SK-N-SH treated with all-trans-retinoic acid at 6 μM for 48 hours (cell line): ENCODE measurements at regions not wholly inside any gene's neighbourhood (a gene's known extent, or its start where the extent isn't known, plus 50 kb on each side); places are given as distances from the start of the nearest gene placed in this dataset.

ENCODE experiments used
- ATAC-seq: fragments of 200-7000 bp; cut with Tn5 transposase; 3 replicates; pipeline ENCODE4 v1.9.1; 2020; ENCODE audit warnings: mild to moderate bottlenecking, moderate library complexity
- ARNTL ChIP-seq: fragments of 450-650 bp; formaldehyde crosslinking; IDR thresholded peaks from 2 replicates; pipeline ENCODE4 v1.5.0; 2020; ENCODE audit warnings: low read depth, mild to moderate bottlenecking, moderate library complexity, borderline replicate concordance
- BACH2 ChIP-seq: fragments of 250-450 bp; sonication (Bioruptor Pico); IDR thresholded peaks from 2 replicates; pipeline ENCODE4 v1.9.0; 2021; ENCODE audit warnings: mild to moderate bottlenecking, borderline replicate concordance
- CSDC2 ChIP-seq: fragments of 250-450 bp; sonication (Bioruptor Pico); IDR thresholded peaks from 2 replicates; pipeline ENCODE4 v1.5.0; 2020; ENCODE audit warnings: mild to moderate bottlenecking, moderate library complexity
- ESRRG ChIP-seq: fragments of 250-450 bp; sonication (Bioruptor Pico); IDR thresholded peaks from 2 replicates; pipeline ENCODE4 v1.6.1; 2021; ENCODE audit warnings: mild to moderate bottlenecking
- ISL1 ChIP-seq: fragments of 250-450 bp; sonication (Bioruptor Pico); IDR thresholded peaks from 2 replicates; pipeline ENCODE4 v2.1.2; 2022; ENCODE audit warnings: mild to moderate bottlenecking, moderate library complexity
- POU6F1 ChIP-seq: fragments of 250-450 bp; sonication (Bioruptor Pico); IDR thresholded peaks from 2 replicates; pipeline ENCODE4 v1.8.0; 2021; ENCODE audit warnings: low read depth, mild to moderate bottlenecking, moderate library complexity, borderline replicate concordance
- PPARA ChIP-seq: fragments of 250-450 bp; sonication (Bioruptor Pico); IDR thresholded peaks from 2 replicates; pipeline ENCODE4 v1.5.0; 2020; ENCODE audit warnings: mild to moderate bottlenecking, borderline replicate concordance
- RARB ChIP-seq: fragments of 250-450 bp; sonication (Bioruptor Pico); IDR thresholded peaks from 2 replicates; pipeline ENCODE4 v1.8.0; 2021; ENCODE audit warnings: mild to moderate bottlenecking, moderate library complexity
- SNAI2 ChIP-seq: fragments of 250-450 bp; sonication (Bioruptor Pico); IDR thresholded peaks from 2 replicates; pipeline ENCODE4 v1.5.0; 2020; ENCODE audit warnings: mild to moderate bottlenecking, moderate library complexity
- TCF4 ChIP-seq: fragments of 250-450 bp; sonication (Bioruptor Pico); IDR thresholded peaks from 2 replicates; pipeline ENCODE4 v1.8.0; 2021; ENCODE audit warnings: mild to moderate bottlenecking, moderate library complexity, borderline replicate concordance
- TOX ChIP-seq: fragments of 250-450 bp; sonication (Bioruptor Pico); IDR thresholded peaks from 2 replicates; pipeline ENCODE4 v1.8.0; 2021; ENCODE audit warnings: mild to moderate bottlenecking, moderate library complexity, borderline replicate concordance
- ZC3H10 ChIP-seq: fragments of 250-450 bp; sonication (Bioruptor Pico); IDR thresholded peaks from 2 replicates; pipeline ENCODE4 v1.5.1; 2021; ENCODE audit warnings: mild to moderate bottlenecking, moderate library complexity
- ZFP3 ChIP-seq: fragments of 250-450 bp; sonication (Bioruptor Pico); IDR thresholded peaks from 2 replicates; pipeline ENCODE4 v1.5.0; 2020; ENCODE audit warnings: mild to moderate bottlenecking, moderate library complexity
- ZFP30 ChIP-seq: fragments of 450-650 bp; formaldehyde crosslinking; IDR thresholded peaks from 2 replicates; pipeline ENCODE4 v1.5.0; 2022; ENCODE audit warnings: mild to moderate bottlenecking, moderate library complexity
- ZNF565 ChIP-seq: fragments of 450-650 bp; formaldehyde crosslinking; conservative IDR thresholded peaks from 2 replicates; pipeline ENCODE4 v1.5.0; 2020; ENCODE audit warnings: low read depth, mild to moderate bottlenecking, moderate library complexity
- ZNF70 ChIP-seq: fragments of 450-650 bp; formaldehyde crosslinking; IDR thresholded peaks from 2 replicates; pipeline ENCODE4 v1.5.0; 2020; ENCODE audit warnings: mild to moderate bottlenecking, moderate library complexity
- ZNF8 ChIP-seq: fragments of 450-650 bp; formaldehyde crosslinking; IDR thresholded peaks from 2 replicates; pipeline ENCODE4 v1.5.0; 2020; ENCODE audit warnings: mild to moderate bottlenecking, moderate library complexity
- TF ChIP-seq, protein P1 (sequence below): fragments of 250-450 bp; sonication (Bioruptor Pico); IDR thresholded peaks from 2 replicates; pipeline ENCODE4 v1.5.1; 2020; ENCODE audit warnings: low read depth, mild to moderate bottlenecking, moderate library complexity
- TF ChIP-seq, protein P2 (sequence below): fragments of 250-450 bp; sonication (Bioruptor Pico); IDR thresholded peaks from 2 replicates; pipeline ENCODE4 v1.5.0; 2020; ENCODE audit warnings: mild to moderate bottlenecking, moderate library complexity
- TF ChIP-seq, protein P3 (sequence below): fragments of 250-450 bp; sonication (Bioruptor Pico); IDR thresholded peaks from 2 replicates; pipeline ENCODE4 v1.8.0; 2020; ENCODE audit warnings: mild to moderate bottlenecking, moderate library complexity, borderline replicate concordance

DNA sequence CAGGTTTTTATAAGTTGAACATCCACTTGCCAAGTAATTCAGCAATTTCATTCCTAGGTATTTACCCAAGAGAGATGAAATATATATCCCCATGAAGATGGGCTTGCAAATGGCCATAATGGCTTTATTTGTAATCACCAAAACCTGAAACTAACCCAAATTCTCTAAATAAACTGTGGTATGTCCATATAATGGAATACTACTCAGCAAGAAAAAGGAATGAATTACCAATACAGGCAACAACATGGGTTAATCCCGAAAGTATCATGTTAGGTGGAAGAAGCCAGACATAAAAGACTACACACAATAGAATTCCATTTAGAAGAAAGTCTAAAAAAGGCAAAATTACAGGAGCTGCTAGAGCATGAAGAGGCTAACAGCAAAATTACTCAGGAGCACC, 101.4 kb upstream of the PPP2R2D start:
- ATAC-seq, result no peak
- TF ChIP-seq BACH2 (CRISPR knock-in tag) (no peak), ZNF8 (CRISPR knock-in tag) (peak; percentile 88), RARB (no peak)
- TF ChIP-seq, protein P1, sequence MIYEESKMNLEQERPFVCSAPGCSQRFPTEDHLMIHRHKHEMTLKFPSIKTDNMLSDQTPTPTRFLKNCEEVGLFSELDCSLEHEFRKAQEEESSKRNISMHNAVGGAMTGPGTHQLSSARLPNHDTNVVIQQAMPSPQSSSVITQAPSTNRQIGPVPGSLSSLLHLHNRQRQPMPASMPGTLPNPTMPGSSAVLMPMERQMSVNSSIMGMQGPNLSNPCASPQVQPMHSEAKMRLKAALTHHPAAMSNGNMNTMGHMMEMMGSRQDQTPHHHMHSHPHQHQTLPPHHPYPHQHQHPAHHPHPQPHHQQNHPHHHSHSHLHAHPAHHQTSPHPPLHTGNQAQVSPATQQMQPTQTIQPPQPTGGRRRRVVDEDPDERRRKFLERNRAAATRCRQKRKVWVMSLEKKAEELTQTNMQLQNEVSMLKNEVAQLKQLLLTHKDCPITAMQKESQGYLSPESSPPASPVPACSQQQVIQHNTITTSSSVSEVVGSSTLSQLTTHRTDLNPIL (CRISPR knock-in tag), result no peak

DNA sequence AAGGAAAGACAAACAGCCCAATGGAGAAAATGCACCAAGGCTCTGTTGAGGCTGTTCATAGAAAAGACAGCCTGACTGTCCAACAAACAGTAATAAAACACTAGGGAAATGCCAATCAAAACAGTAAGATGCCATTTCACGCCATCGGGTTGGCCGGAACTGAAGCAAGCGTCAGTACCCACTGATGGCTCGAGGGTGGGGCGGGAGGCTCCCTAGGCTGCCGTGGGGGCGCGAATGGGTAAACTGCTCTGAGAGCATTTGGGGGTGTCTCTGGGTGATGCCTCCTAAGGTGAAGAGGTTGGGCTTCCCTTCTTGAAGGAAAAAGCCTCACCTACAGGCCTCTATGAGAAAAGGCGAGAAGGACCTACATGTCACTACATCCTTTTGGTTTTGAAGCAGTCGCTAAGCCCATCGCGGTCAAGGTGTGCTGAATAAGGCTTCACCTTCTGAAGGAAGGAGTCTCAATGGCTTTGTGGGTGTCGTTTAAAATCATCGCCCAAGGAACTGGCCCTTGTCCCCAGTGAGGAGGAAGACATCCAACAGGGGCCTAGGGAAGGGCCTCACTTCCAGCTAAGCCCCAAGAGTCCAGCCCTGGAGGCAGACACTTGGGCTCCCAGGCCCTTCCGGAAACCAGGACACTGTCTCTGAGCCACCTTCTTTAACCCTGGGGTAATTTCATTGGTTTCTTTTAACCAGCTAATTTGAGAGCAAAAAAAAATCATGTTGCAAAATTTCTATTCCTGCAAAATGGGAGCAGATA, 98.5 kb upstream of the PPP2R2D start:
- TF ChIP-seq TCF4 (CRISPR knock-in tag), result no peak
- TF ChIP-seq, protein P1 (CRISPR knock-in tag), result no peak
- no peak for TF ChIP-seq ZFP3
- TF ChIP-seq, protein P2, sequence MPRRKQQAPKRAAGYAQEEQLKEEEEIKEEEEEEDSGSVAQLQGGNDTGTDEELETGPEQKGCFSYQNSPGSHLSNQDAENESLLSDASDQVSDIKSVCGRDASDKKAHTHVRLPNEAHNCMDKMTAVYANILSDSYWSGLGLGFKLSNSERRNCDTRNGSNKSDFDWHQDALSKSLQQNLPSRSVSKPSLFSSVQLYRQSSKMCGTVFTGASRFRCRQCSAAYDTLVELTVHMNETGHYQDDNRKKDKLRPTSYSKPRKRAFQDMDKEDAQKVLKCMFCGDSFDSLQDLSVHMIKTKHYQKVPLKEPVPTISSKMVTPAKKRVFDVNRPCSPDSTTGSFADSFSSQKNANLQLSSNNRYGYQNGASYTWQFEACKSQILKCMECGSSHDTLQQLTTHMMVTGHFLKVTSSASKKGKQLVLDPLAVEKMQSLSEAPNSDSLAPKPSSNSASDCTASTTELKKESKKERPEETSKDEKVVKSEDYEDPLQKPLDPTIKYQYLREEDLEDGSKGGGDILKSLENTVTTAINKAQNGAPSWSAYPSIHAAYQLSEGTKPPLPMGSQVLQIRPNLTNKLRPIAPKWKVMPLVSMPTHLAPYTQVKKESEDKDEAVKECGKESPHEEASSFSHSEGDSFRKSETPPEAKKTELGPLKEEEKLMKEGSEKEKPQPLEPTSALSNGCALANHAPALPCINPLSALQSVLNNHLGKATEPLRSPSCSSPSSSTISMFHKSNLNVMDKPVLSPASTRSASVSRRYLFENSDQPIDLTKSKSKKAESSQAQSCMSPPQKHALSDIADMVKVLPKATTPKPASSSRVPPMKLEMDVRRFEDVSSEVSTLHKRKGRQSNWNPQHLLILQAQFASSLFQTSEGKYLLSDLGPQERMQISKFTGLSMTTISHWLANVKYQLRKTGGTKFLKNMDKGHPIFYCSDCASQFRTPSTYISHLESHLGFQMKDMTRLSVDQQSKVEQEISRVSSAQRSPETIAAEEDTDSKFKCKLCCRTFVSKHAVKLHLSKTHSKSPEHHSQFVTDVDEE (CRISPR knock-in tag), result no peak
- no peak for TF ChIP-seq POU6F1 (CRISPR knock-in tag)
- TF ChIP-seq PPARA (CRISPR knock-in tag), result no peak
- no peak for TF ChIP-seq ISL1 (CRISPR knock-in tag)
- no peak for TF ChIP-seq ZC3H10 (CRISPR knock-in tag)
- no peak for TF ChIP-seq ZNF8 (CRISPR knock-in tag)
- TF ChIP-seq BACH2 (CRISPR knock-in tag), result no peak
- TF ChIP-seq ZNF565 (CRISPR knock-in tag), result no peak
- no peak for TF ChIP-seq ZFP30
- TF ChIP-seq, protein P3, sequence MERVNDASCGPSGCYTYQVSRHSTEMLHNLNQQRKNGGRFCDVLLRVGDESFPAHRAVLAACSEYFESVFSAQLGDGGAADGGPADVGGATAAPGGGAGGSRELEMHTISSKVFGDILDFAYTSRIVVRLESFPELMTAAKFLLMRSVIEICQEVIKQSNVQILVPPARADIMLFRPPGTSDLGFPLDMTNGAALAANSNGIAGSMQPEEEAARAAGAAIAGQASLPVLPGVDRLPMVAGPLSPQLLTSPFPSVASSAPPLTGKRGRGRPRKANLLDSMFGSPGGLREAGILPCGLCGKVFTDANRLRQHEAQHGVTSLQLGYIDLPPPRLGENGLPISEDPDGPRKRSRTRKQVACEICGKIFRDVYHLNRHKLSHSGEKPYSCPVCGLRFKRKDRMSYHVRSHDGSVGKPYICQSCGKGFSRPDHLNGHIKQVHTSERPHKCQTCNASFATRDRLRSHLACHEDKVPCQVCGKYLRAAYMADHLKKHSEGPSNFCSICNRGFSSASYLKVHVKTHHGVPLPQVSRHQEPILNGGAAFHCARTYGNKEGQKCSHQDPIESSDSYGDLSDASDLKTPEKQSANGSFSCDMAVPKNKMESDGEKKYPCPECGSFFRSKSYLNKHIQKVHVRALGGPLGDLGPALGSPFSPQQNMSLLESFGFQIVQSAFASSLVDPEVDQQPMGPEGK, result no peak
- no peak for TF ChIP-seq SNAI2 (CRISPR knock-in tag)
- no peak for TF ChIP-seq CSDC2 (CRISPR knock-in tag)
- TF ChIP-seq ARNTL (CRISPR knock-in tag), result no peak
- TF ChIP-seq ZNF70 (CRISPR knock-in tag), result no peak
- no peak for ATAC-seq

DNA sequence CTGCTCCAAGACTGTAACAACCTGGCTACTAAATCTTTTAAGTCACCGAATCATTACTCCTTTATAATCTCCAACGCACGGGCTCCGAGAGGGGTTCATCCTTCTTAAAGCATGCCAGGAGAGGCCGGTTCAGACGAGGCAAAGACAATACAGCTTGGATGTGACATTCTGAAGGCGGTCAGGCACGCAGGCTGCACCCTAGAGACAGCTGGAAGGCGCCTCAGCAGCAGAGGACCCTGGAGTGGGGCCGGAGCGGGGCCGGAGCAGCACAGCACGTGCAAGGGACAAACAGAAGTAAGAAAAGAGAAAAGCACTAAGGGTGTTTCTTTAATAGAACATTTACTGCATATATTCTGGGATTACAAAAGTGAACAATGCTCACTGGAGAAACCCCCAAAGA, 97.8 kb upstream of the PPP2R2D start:
- no peak for ATAC-seq
- no peak for TF ChIP-seq TCF4 (CRISPR knock-in tag)
- TF ChIP-seq CSDC2 (CRISPR knock-in tag), result no peak
- TF ChIP-seq, protein P1 (CRISPR knock-in tag), result no peak
- no peak for TF ChIP-seq SNAI2 (CRISPR knock-in tag)
- no peak for TF ChIP-seq PPARA (CRISPR knock-in tag)
- TF ChIP-seq ZC3H10 (CRISPR knock-in tag), result no peak
- TF ChIP-seq ZFP3, result no peak
- TF ChIP-seq ZNF8 (CRISPR knock-in tag), result no peak
- TF ChIP-seq, protein P2 (CRISPR knock-in tag), result no peak
- no peak for TF ChIP-seq BACH2 (CRISPR knock-in tag)
- TF ChIP-seq ESRRG (CRISPR knock-in tag), result no peak
- no peak for TF ChIP-seq TOX
- TF ChIP-seq POU6F1 (CRISPR knock-in tag), result no peak
- no peak for TF ChIP-seq RARB
- TF ChIP-seq ARNTL (CRISPR knock-in tag), result no peak
- no peak for TF ChIP-seq ZNF70 (CRISPR knock-in tag)
